ENCODE measurements at regions not wholly inside any gene's neighbourhood (a gene's known extent, or its start where the extent isn't known, plus 50 kb on each side); places are given as distances from the start of the nearest gene placed in this dataset.

DNA sequence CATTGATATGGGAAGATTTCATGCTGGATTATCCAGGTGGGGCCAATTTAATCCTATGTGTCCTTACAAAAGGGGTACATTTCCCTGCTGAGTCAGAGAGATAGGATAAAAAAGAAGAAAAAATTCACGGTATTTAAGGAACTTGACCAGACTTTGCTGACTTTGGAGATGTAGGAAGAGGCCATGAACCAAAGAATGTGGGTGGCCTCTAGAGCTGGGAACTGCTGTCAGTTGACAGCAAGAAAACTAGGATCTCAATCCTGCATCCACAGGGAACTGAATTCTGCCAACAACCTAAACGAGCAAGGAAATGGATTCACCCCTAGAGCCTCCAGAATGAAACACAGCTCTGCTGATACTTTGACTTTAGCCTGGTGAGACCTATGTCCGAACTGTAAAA, 148.1 kb upstream of the SLC24A5 start:
- Histone ChIP-seq H3K4me3 (replicated peaks in 1 of 3; ENCODE audit: low read depth in 2 of 3, low read length in 3 of 3) (no peak overlapping the region), H3K27ac (ENCODE audit: low read depth in 1 of 2, low read length in 2 of 2) (no peak overlapping the region), H3K4me1 (ENCODE audit: control insufficient read depth in 1 of 2, insufficient read depth in 2 of 2, low read length in 2 of 2) (no peaks in the 10 kb centered on the region), H3K79me2 (ENCODE audit: insufficient read depth, low read length) (no peaks in the 10 kb centered on the region), H3K27me3 (ENCODE audit: control insufficient read depth in 2 of 2, insufficient read depth in 2 of 2, low read length in 2 of 2) (no peaks in the 10 kb centered on the region), H4K20me1 (ENCODE audit: insufficient read depth, low read length) (no peaks in the 10 kb centered on the region), H3K9ac (ENCODE audit: insufficient read depth, low read length, poor library complexity, severe bottlenecking) (no peak overlapping the region), H3K36me3 (replicated peaks in 1 of 2; ENCODE audit: control insufficient read depth in 1 of 2, insufficient read depth in 2 of 2, low read length in 2 of 2) (no peaks in the 10 kb centered on the region), H2AFZ (ENCODE audit: insufficient read depth, low read depth, low read length, poor library complexity, severe bottlenecking) (no peak overlapping the region), H3K4me2 (replicated peaks; ENCODE audit: extremely low read depth, low read length, poor library complexity, severe bottlenecking) (no peak overlapping the region), H3K9me3 (replicated peaks in 1 of 2; ENCODE audit: control insufficient read depth in 1 of 2, insufficient read depth in 1 of 2, low read length in 2 of 2) (no peaks in the 10 kb centered on the region)
- intact Hi-C loops (cut with micrococcal nuclease): no loop called here
- Mint-ChIP-seq H3K27me3 (ENCODE audit: low read depth in 3 of 3) (peaks cover 0 to 4% (median 3%) of the 10 kb centered on the region in 3 donors), H3K4me3 (no peak overlapping the region), H3K4me1 (no peaks in the 10 kb centered on the region), H3K9me3 (peaks cover 0 to 3% (median 0%) of the 10 kb centered on the region in 7 donors), H3K27ac (no peak overlapping the region), H3K36me3 (no peaks in the 10 kb centered on the region)
- TF ChIP-seq, protein P1, sequence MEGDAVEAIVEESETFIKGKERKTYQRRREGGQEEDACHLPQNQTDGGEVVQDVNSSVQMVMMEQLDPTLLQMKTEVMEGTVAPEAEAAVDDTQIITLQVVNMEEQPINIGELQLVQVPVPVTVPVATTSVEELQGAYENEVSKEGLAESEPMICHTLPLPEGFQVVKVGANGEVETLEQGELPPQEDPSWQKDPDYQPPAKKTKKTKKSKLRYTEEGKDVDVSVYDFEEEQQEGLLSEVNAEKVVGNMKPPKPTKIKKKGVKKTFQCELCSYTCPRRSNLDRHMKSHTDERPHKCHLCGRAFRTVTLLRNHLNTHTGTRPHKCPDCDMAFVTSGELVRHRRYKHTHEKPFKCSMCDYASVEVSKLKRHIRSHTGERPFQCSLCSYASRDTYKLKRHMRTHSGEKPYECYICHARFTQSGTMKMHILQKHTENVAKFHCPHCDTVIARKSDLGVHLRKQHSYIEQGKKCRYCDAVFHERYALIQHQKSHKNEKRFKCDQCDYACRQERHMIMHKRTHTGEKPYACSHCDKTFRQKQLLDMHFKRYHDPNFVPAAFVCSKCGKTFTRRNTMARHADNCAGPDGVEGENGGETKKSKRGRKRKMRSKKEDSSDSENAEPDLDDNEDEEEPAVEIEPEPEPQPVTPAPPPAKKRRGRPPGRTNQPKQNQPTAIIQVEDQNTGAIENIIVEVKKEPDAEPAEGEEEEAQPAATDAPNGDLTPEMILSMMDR (IDR thresholded peaks at IDR 0.05): no peak
- 43% methylated on average over 1 of the region's 3 CpGs for WGBS (ENCODE audit: insufficient coverage)
- DNase-seq: no peak

- no peak for DNase-seq
- H3K4me3 Mint-ChIP-seq: no peak overlapping the region
- peaks cover 0 to 3% (median 2%) of the 10 kb centered on the region in 7 donors for H3K9me3 Mint-ChIP-seq
- Histone ChIP-seq H3K4me3 (replicated peaks in 1 of 3; ENCODE audit: low read depth in 2 of 3, low read length in 3 of 3) (no peak overlapping the region), H3K4me1 (ENCODE audit: control insufficient read depth in 1 of 2, insufficient read depth in 2 of 2, low read length in 2 of 2) (no peaks in the 10 kb centered on the region), H3K9ac (ENCODE audit: insufficient read depth, low read length, poor library complexity, severe bottlenecking) (no peak overlapping the region), H2AFZ (ENCODE audit: insufficient read depth, low read depth, low read length, poor library complexity, severe bottlenecking) (no peak overlapping the region), H3K4me2 (replicated peaks; ENCODE audit: extremely low read depth, low read length, poor library complexity, severe bottlenecking) (no peak overlapping the region), H3K79me2 (ENCODE audit: insufficient read depth, low read length) (no peaks in the 10 kb centered on the region), H3K27me3 (ENCODE audit: control insufficient read depth in 2 of 2, insufficient read depth in 2 of 2, low read length in 2 of 2) (no peaks in the 10 kb centered on the region), H3K36me3 (replicated peaks in 1 of 2; ENCODE audit: control insufficient read depth in 1 of 2, insufficient read depth in 2 of 2, low read length in 2 of 2) (no peaks in the 10 kb centered on the region), H3K27ac (ENCODE audit: low read depth in 1 of 2, low read length in 2 of 2) (no peak overlapping the region), H3K9me3 (replicated peaks in 1 of 2; ENCODE audit: control insufficient read depth in 1 of 2, insufficient read depth in 1 of 2, low read length in 2 of 2) (no peaks in the 10 kb centered on the region), H4K20me1 (ENCODE audit: insufficient read depth, low read length) (no peaks in the 10 kb centered on the region)
- WGBS (ENCODE audit: insufficient coverage): 91% methylated on average over 1 of the region's 1 CpG
- peaks cover 0 to 7% (median 3%) of the 10 kb centered on the region in 3 donors for H3K27me3 Mint-ChIP-seq (ENCODE audit: low read depth in 3 of 3)
- no peak overlapping the region for H3K27ac Mint-ChIP-seq
- TF ChIP-seq, protein P1 (IDR thresholded peaks at IDR 0.05): no peak
- H3K36me3 Mint-ChIP-seq: no peaks in the 10 kb centered on the region
- H3K4me1 Mint-ChIP-seq: no peaks in the 10 kb centered on the region
- intact Hi-C loops (cut with micrococcal nuclease): no loop called here
Measured at GRCh38 chr15:47974724-47975123, 146.1 kb upstream of the SLC24A5 start.

Measured in CD14-positive monocyte (primary cell).